T-cell (primary cell): ENCODE measurements at regions not wholly inside any gene's neighbourhood (a gene's known extent, or its start where the extent isn't known, plus 50 kb on each side); places are given as distances from the start of the nearest gene placed in this dataset.

Source experiments
- ATAC-seq, 4 experiments: fragments of 200-7000 bp in 3 of 4; fragments of 150-1000 bp in 1 of 4; cut with Tn5 transposase; replicated peaks in 1 of 4; 1 replicate in 3 of 4; 2 replicates in 1 of 4; pipeline ENCODE4 v1.10.0; 2021; ENCODE audit warnings: moderate library complexity in 3 of 4, mild to moderate bottlenecking in 2 of 4, moderate number of reproducible peaks in 1 of 4
- CTCF ChIA-PET, 2 donors: fragments of 300-600 bp; sonication (Branson Sonifier 250); formaldehyde crosslinking; loops; one replicate each; lab custom pipeline; 2022; ENCODE audit warnings: antibody characterized with exemption in 2 of 2; lab: Charles Lee
- POLR2A ChIA-PET, 2 donors: fragments of 300-600 bp; sonication (Branson Sonifier 250); formaldehyde crosslinking; loops; one replicate each; lab custom pipeline; 2022; ENCODE audit warnings: antibody characterized with exemption in 2 of 2; lab: Charles Lee
- DNase-seq, 35 experiments: peaks; one replicate each; pipeline versions ENCODE4 v3.0.0 to v3.0.0-alpha.2; 2013 to 2023
- H3K27ac ChIP-seq: one replicate; pipeline ENCODE4 v1.5.1; 2013; ENCODE audit warnings: low read length
- H3K27me3 ChIP-seq, 2 experiments: replicated peaks in 1 of 2; 1 replicate in 1 of 2; 2 replicates in 1 of 2; pipeline versions ENCODE4 v1.6.1 to v1.7.0; 2013; ENCODE audit warnings: low read length in 1 of 2, mixed read lengths in 1 of 2; ENCODE audit not compliant: control insufficient read depth in 2 of 2, insufficient read depth in 2 of 2; ENCODE audit errors: extremely low read depth in 1 of 2
- H3K36me3 ChIP-seq, 2 donors: 1 replicate in 1 of 2; 2 replicates in 1 of 2; pipeline versions ENCODE4 v1.6.1 to v1.7.0; 2013; ENCODE audit warnings: low read length in 1 of 2; ENCODE audit not compliant: control insufficient read depth in 2 of 2, insufficient read depth in 1 of 2; ENCODE audit errors: extremely low read depth in 1 of 2
- H3K4me1 ChIP-seq, 2 experiments: 1 replicate in 1 of 2; 2 replicates in 1 of 2; pipeline versions ENCODE4 v1.6.1 to v1.7.0; 2013; ENCODE audit warnings: low read length in 2 of 2, mixed read lengths in 1 of 2; ENCODE audit not compliant: insufficient read depth in 2 of 2, control insufficient read depth in 1 of 2; ENCODE audit errors: extremely low read depth in 1 of 2
- H3K4me3 ChIP-seq, 2 donors: 1 replicate in 1 of 2; 2 replicates in 1 of 2; pipeline versions ENCODE4 v1.5.1 to v1.7.0; 2013; ENCODE audit warnings: mild to moderate bottlenecking in 2 of 2, low read length in 1 of 2, moderate library complexity in 1 of 2; ENCODE audit not compliant: control insufficient read depth in 1 of 2; ENCODE audit errors: extremely low read depth in 1 of 2
- H3K9me3 ChIP-seq: 2 replicates; pipeline ENCODE4 v1.7.0; 2013
- H3K27ac Mint-ChIP-seq, 2 donors: one replicate each; pipeline ENCODE4 v1.8.0; 2020 to 2021; ENCODE audit warnings: mild to moderate bottlenecking in 2 of 2, mixed read lengths in 2 of 2
- H3K27me3 Mint-ChIP-seq, 2 donors: one replicate each; pipeline ENCODE4 v1.8.0; 2021 to 2022; ENCODE audit warnings: mixed read lengths in 2 of 2
- H3K36me3 Mint-ChIP-seq: one replicate; pipeline ENCODE4 v1.8.0; 2021; ENCODE audit warnings: mixed read lengths
- H3K4me1 Mint-ChIP-seq, 3 donors: one replicate each; pipeline ENCODE4 v1.8.0; 2020 to 2022; ENCODE audit warnings: mixed read lengths in 3 of 3, mild to moderate bottlenecking in 1 of 3
- H3K4me3 Mint-ChIP-seq, 3 donors: one replicate each; pipeline ENCODE4 v1.8.0; 2020 to 2022; ENCODE audit warnings: mild to moderate bottlenecking in 3 of 3, mixed read lengths in 3 of 3, moderate library complexity in 3 of 3
- H3K9me3 Mint-ChIP-seq, 3 donors: one replicate each; pipeline ENCODE4 v1.8.0; 2020 to 2022; ENCODE audit warnings: mixed read lengths in 3 of 3
- WGBS: methylation state at CpG from one replicate; pipeline ENCODE4 v1.1.5; 2013; ENCODE audit warnings: missing lambda C conversion rate; ENCODE audit not compliant: insufficient coverage; 5-methylcytosine and 5-hydroxymethylcytosine counted together

DNA sequence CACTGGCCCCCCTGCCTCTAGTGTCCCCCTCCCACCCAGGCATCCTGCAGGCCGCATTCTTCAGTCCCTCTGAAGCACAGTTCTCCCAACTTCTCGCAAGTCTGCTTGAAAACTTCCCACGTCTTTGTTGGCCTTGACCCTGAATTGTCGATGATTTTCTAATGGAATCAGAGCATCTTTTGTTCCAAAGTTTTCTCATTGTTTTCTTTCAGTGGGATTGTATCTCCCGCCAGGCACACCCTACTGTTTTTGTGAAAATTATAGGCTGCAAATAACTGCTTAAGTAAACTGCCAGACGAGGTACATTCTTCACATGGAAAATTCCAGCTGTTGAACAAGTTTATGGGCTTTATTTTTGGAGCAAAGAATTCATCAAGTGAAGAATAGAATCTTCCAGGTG lies 122.6 kb upstream of the SLC25A48 start:
- H3K27me3 Mint-ChIP-seq = peaks cover 2 to 3% of the 10 kb centered on the region in 2 donors
- CTCF ChIA-PET = no interaction called here
- no peaks in the 10 kb centered on the region for H3K36me3 Mint-ChIP-seq
- no peaks in the 10 kb centered on the region for H3K9me3 Mint-ChIP-seq
- DNase-seq (no peak), ATAC-seq (no peak)
- 77% methylated on average over 4 of the region's 6 CpGs for WGBS
- POLR2A ChIA-PET = no interaction called here
- Histone ChIP-seq H3K4me1 (no peaks in the 10 kb centered on the region), H3K9me3 (no peaks in the 10 kb centered on the region), H3K27ac (no peak overlapping the region), H3K4me3 (no peak overlapping the region), H3K36me3 (no peaks in the 10 kb centered on the region), H3K27me3 (peaks cover 0 to 16% of the 10 kb centered on the region in 2 experiments)
- H3K27ac Mint-ChIP-seq = no peak overlapping the region
- no peak overlapping the region for H3K4me3 Mint-ChIP-seq
- no peaks in the 10 kb centered on the region for H3K4me1 Mint-ChIP-seq

GRCh38 chr5:135710045-135710675 lies 124.3 kb upstream of the SLC25A48 start:
- ChIA-PET POLR2A (no interaction called here), CTCF (no interaction called here)
- Mint-ChIP-seq H3K27ac (no peak overlapping the region), H3K9me3 (no peaks in the 10 kb centered on the region), H3K4me1 (no peaks in the 10 kb centered on the region), H3K27me3 (peaks cover 2 to 3% of the 10 kb centered on the region in 2 donors), H3K36me3 (no peaks in the 10 kb centered on the region), H3K4me3 (no peak overlapping the region)
- DNase-seq (no peak), ATAC-seq (no peak)
- Histone ChIP-seq H3K27me3 (peaks cover 0 to 14% of the 10 kb centered on the region in 2 experiments), H3K36me3 (no peaks in the 10 kb centered on the region), H3K4me3 (no peak overlapping the region), H3K4me1 (no peaks in the 10 kb centered on the region), H3K27ac (no peak overlapping the region), H3K9me3 (no peaks in the 10 kb centered on the region)
- 94% methylated on average over 2 of the region's 5 CpGs for WGBS

DNA sequence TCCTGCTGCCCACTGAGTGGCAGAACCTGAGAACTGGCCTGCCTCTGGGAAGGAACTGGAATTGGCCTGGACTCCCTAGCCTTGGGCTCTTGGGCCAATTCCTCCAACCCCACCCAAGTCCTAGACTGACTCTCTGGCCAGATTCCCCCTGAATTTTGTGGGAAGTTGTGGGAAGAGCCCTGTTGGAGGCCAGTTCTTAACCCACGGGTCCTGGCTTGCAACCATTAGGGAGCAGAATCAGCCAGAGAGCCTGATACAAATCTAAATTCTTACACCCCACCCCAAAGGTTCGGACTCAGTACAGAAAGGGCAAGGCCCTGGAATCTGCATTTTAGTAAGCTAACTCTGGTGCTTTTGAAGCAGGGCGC lies 125.3 kb upstream of the SLC25A48 start:
- peaks cover 0 to 3% of the 10 kb centered on the region in 2 donors for H3K27me3 Mint-ChIP-seq

GRCh38 chr5:135708481-135709207 lies 125.8 kb upstream of the SLC25A48 start:
- Mint-ChIP-seq H3K27ac (no peak overlapping the region), H3K4me1 (no peaks in the 10 kb centered on the region), H3K4me3 (no peak overlapping the region), H3K27me3 (peaks cover 0 to 3% of the 10 kb centered on the region in 2 donors), H3K36me3 (no peaks in the 10 kb centered on the region), H3K9me3 (no peaks in the 10 kb centered on the region)
- WGBS = 25% methylated on average over 1 of the region's 3 CpGs
- Histone ChIP-seq H3K9me3 (no peaks in the 10 kb centered on the region), H3K36me3 (no peaks in the 10 kb centered on the region), H3K27ac (no peak overlapping the region), H3K4me3 (no peak overlapping the region), H3K4me1 (no peaks in the 10 kb centered on the region), H3K27me3 (peaks cover 0 to 7% of the 10 kb centered on the region in 2 experiments)
- ATAC-seq (no peak), DNase-seq (no peak)
- CTCF ChIA-PET = no interaction called here
- POLR2A ChIA-PET = no interaction called here

More for the DNA sequence above, 125.3 kb upstream of the SLC25A48 start:
- Mint-ChIP-seq H3K4me1 (no peaks in the 10 kb centered on the region), H3K36me3 (no peaks in the 10 kb centered on the region), H3K9me3 (no peaks in the 10 kb centered on the region), H3K4me3 (no peak overlapping the region), H3K27ac (no peak overlapping the region)
- H3K9me3 ChIP-seq = no peaks in the 10 kb centered on the region
- 83% methylated on average over 1 of the region's 3 CpGs for WGBS
- H3K27me3 ChIP-seq = peaks cover 0 to 10% of the 10 kb centered on the region in 2 experiments
- H3K27ac ChIP-seq = no peak overlapping the region
- H3K36me3 ChIP-seq = no peaks in the 10 kb centered on the region
- CTCF ChIA-PET = no interaction called here
- DNase-seq (no peak), ATAC-seq (no peak)
- H3K4me3 ChIP-seq = no peak overlapping the region
- POLR2A ChIA-PET = no interaction called here
- no peaks in the 10 kb centered on the region for H3K4me1 ChIP-seq

GRCh38 chr5:135707302-135707701 lies 127.2 kb upstream of the SLC25A48 start:
- no peaks in the 10 kb centered on the region for H3K36me3 ChIP-seq
- ChIA-PET POLR2A (interaction anchor here in 1 of 2 donors (0.5 kb wide), 1 partner anchor 16 kb away, joined by 5 read pairs; no protein-coding TSS in a partner anchor), CTCF (no interaction called here)
- ATAC-seq = no peak
- DNase-seq = no peak
- no peaks in the 10 kb centered on the region for H3K4me1 ChIP-seq
- Mint-ChIP-seq H3K4me1 (no peaks in the 10 kb centered on the region), H3K27ac (no peak overlapping the region), H3K4me3 (no peak overlapping the region), H3K36me3 (no peaks in the 10 kb centered on the region), H3K9me3 (no peaks in the 10 kb centered on the region), H3K27me3 (peaks cover 0 to 3% of the 10 kb centered on the region in 2 donors)
- H3K9me3 ChIP-seq = no peaks in the 10 kb centered on the region
- no peak overlapping the region for H3K27ac ChIP-seq
- no peak overlapping the region for H3K4me3 ChIP-seq
- 88% methylated on average over 5 of the region's 5 CpGs for WGBS
- peaks cover 0 to 7% of the 10 kb centered on the region in 2 experiments for H3K27me3 ChIP-seq

DNA sequence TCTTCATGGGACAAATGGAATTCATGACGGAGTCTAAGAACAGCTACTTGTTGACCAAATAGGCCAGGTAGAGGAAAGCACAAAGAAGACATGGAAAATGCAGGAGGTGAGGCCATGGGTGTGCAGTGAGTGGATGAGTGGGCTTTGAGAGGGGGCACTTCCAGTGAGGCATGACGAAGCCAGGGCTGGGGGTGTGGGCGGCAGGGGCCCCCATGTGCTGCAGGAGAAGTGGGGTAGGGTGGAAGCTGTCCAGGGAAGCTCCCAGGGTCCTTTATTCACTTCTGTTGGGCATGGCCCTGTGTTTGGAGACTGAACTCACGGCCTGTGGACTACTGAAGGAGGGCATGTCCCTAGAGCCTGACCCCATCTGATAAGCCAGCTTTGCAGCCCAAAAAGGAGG lies 127.6 kb upstream of the SLC25A48 start:
- Histone ChIP-seq H3K27ac (no peak overlapping the region), H3K27me3 (peaks cover 0 to 7% of the 10 kb centered on the region in 2 experiments), H3K4me1 (no peaks in the 10 kb centered on the region), H3K4me3 (no peak overlapping the region), H3K9me3 (no peaks in the 10 kb centered on the region), H3K36me3 (no peaks in the 10 kb centered on the region)
- no peak for DNase-seq
- CTCF ChIA-PET = interaction anchor here in 1 of 2 donors (0.7 kb wide), 1 partner anchor 18 kb away, joined by 3 read pairs; no protein-coding TSS in a partner anchor
- Mint-ChIP-seq H3K27me3 (peaks cover 0 to 2% of the 10 kb centered on the region in 2 donors), H3K9me3 (no peaks in the 10 kb centered on the region), H3K4me3 (no peak overlapping the region), H3K36me3 (no peaks in the 10 kb centered on the region), H3K27ac (no peak overlapping the region), H3K4me1 (no peaks in the 10 kb centered on the region)
- ATAC-seq = no peak
- WGBS = 60% methylated on average over 3 of the region's 4 CpGs
- POLR2A ChIA-PET = interaction anchor here in 1 of 2 donors (0.5 kb wide), 1 partner anchor 16 kb away, joined by 5 read pairs; no protein-coding TSS in a partner anchor
